K562 (cell line): ENCODE measurements at regions not wholly inside any gene's neighbourhood (a gene's known extent, or its start where the extent isn't known, plus 50 kb on each side); places are given as distances from the start of the nearest gene placed in this dataset.

ENCODE experiments used
- ATAC-seq: fragments of 200-7000 bp; cut with Tn5 transposase; 3 replicates; pipeline ENCODE4 v1.9.1; 2020; ENCODE audit warnings: moderate library complexity
- BruUV-seq: library from RNA; stranded (reverse); fragments of 400-500 nt; replicated peaks from 2 replicates; lab custom pipeline; 2021; lab: Mats Ljungman, UMichigan
- CTCF ChIA-PET: fragments of 300-600 bp; formaldehyde crosslinking; extraction: SDS; loops from one replicate; lab custom pipeline; 2021; ENCODE audit warnings: low intra/inter-chr PET ratio; lab: Yijun Ruan, JAX
- POLR2A ChIA-PET: fragments of 300-600, 350-650 bp; sonication (Branson Sonifier 250); formaldehyde crosslinking; extraction: SDS; loops from one replicate; lab custom pipeline; 2021; ENCODE audit warnings: antibody characterized with exemption, inconsistent platforms; lab: Yijun Ruan, JAX
- DNase-seq, 4 experiments: peaks; one replicate each; pipeline versions ENCODE4 v3.0.0 to v3.0.0-alpha.2; 2011 to 2018; ENCODE audit warnings: low spot score in 3 of 4, mixed read lengths in 3 of 4; ENCODE audit errors: extremely low read depth in 1 of 4
- FAIRE-seq: peaks from 2 replicates; lab custom pipeline; 2011; peaks lifted over from hg19 to GRCh38; lab: Jason Lieb, UNC
- H2AFZ ChIP-seq: 2 replicates; pipeline ENCODE4 v1.6.0; 2011; ENCODE audit warnings: low read depth, low read length, control low read depth, inconsistent platforms
- H3K27ac ChIP-seq: fragments of 200-600 bp; 3 replicates; pipeline ENCODE4 v1.8.0; 2011; ENCODE audit warnings: low read depth, mild to moderate bottlenecking, control low read depth, inconsistent platforms, low read length, moderate library complexity, mixed read lengths; ENCODE audit errors: extremely low read depth
- H3K27me3 ChIP-seq, 2 experiments: fragments of 300-600 bp in 1 of 2; 2 replicates in 1 of 2; 3 replicates in 1 of 2; pipeline versions ENCODE4 v1.6.0 to v1.8.0; 2011; ENCODE audit warnings: inconsistent platforms in 2 of 2, low read length in 2 of 2, mild to moderate bottlenecking in 1 of 2, mixed read lengths in 1 of 2, moderate library complexity in 1 of 2; ENCODE audit not compliant: control insufficient read depth in 2 of 2, insufficient read depth in 2 of 2
- H3K36me3 ChIP-seq: fragments of 300-600 bp; 3 replicates; pipeline ENCODE4 v1.8.0; 2011; ENCODE audit warnings: mild to moderate bottlenecking, low read length, inconsistent platforms; ENCODE audit not compliant: control insufficient read depth, insufficient read depth
- H3K4me1 ChIP-seq, 2 experiments: fragments of 200-600 bp in 1 of 2; replicated peaks in 1 of 2; 2 replicates in 1 of 2; 3 replicates in 1 of 2; pipeline versions ENCODE4 v1.5.1 to v1.8.0; 2011; ENCODE audit warnings: inconsistent platforms in 2 of 2, low read length in 2 of 2, mild to moderate bottlenecking in 1 of 2, mixed read lengths in 1 of 2, moderate library complexity in 1 of 2; ENCODE audit not compliant: control insufficient read depth in 2 of 2, insufficient read depth in 2 of 2
- H3K4me2 ChIP-seq: 2 replicates; pipeline ENCODE4 v1.6.1; 2011; ENCODE audit warnings: low read length, control low read depth, inconsistent platforms, mixed read lengths; ENCODE audit not compliant: insufficient read depth
- H3K4me3 ChIP-seq: fragments of 200-600 bp; sonication (generic), shearing (Covaris generic); 2 replicates; pipeline ENCODE4 v1.5.1; 2016; ENCODE audit warnings: control low read depth, inconsistent platforms
- H3K79me2 ChIP-seq: fragments of 200-600 bp; 3 replicates; pipeline ENCODE4 v1.8.0; 2011; ENCODE audit warnings: low read length, inconsistent platforms; ENCODE audit not compliant: control insufficient read depth, insufficient read depth
- H3K9ac ChIP-seq, 2 experiments: 2 replicates each; pipeline versions ENCODE4 v1.6.0 to v1.6.1; 2011; ENCODE audit warnings: low read depth in 2 of 2, low read length in 2 of 2, control low read depth in 1 of 2, inconsistent platforms in 1 of 2, mild to moderate bottlenecking in 1 of 2, mixed read lengths in 1 of 2; ENCODE audit not compliant: insufficient read depth in 1 of 2
- H3K9me1 ChIP-seq: one replicate; pipeline ENCODE4 v1.6.0; 2011; ENCODE audit warnings: inconsistent platforms, mild to moderate bottlenecking, low read length, moderate library complexity; ENCODE audit not compliant: control insufficient read depth, insufficient read depth
- H3K9me3 ChIP-seq: replicated peaks from 2 replicates; pipeline ENCODE4 v1.5.1; 2011; ENCODE audit warnings: low read depth, low read length, inconsistent platforms; ENCODE audit not compliant: control insufficient read depth, insufficient read depth
- H4K20me1 ChIP-seq: replicated peaks from 2 replicates; pipeline ENCODE4 v1.6.1; 2011; ENCODE audit warnings: low read length, inconsistent platforms, mixed read lengths; ENCODE audit not compliant: control insufficient read depth, insufficient read depth
- BACH1 ChIP-seq: fragments of 200-800 bp; sonication (Bioruptor generic); IDR thresholded peaks from 2 replicates; pipeline ENCODE4 v1.6.1; 2016; ENCODE audit warnings: missing genetic modification characterization, missing compliant biosample characterization
- BCL6 ChIP-seq: fragments of 250-450 bp; sonication (Bioruptor Pico); IDR thresholded peaks from 2 replicates; pipeline ENCODE4 v1.4.0; 2020
- CCAR2 ChIP-seq: fragments of 200-400 bp; formaldehyde crosslinking; IDR thresholded peaks from 2 replicates; pipeline ENCODE4 v1.6.1; 2017; ENCODE audit warnings: mild to moderate bottlenecking, low read depth, low read length
- IFI16 ChIP-seq: fragments of 250-450 bp; sonication (Bioruptor Pico); IDR thresholded peaks from 2 replicates; pipeline ENCODE4 v2.1.2; 2022; ENCODE audit warnings: mild to moderate bottlenecking, inconsistent platforms
- IRF2 ChIP-seq: sonication (generic); formaldehyde crosslinking; IDR thresholded peaks from 2 replicates; pipeline ENCODE4 v1.8.1; 2022; ENCODE audit warnings: mild to moderate bottlenecking, missing genetic modification reagents
- TOE1 ChIP-seq, 2 experiments: fragments of 450-650 bp in 1 of 2; sonication (generic) in 1 of 2; formaldehyde crosslinking in 1 of 2; IDR thresholded peaks; 2 replicates each; pipeline versions ENCODE4 v1.7.1 to v1.8.0; 2016 to 2022; ENCODE audit warnings: borderline replicate concordance in 2 of 2, mild to moderate bottlenecking in 2 of 2, antibody characterized with exemption in 1 of 2, inconsistent platforms in 1 of 2, low read depth in 1 of 2, missing genetic modification reagents in 1 of 2, moderate library complexity in 1 of 2
- TRIM24 ChIP-seq, 2 experiments: fragments of 450-650 bp; IDR thresholded peaks; 2 replicates each; pipeline ENCODE4 v1.6.1; 2016
- XRCC4 ChIP-seq: IDR thresholded peaks from one replicate; pipeline ENCODE4 v1.6.1; 2011; ENCODE audit not compliant: insufficient read depth, insufficient read length; ENCODE audit errors: extremely low read depth
- ZBTB17 ChIP-seq: fragments of 450-650 bp; formaldehyde crosslinking; IDR thresholded peaks from 2 replicates; pipeline ENCODE4 v1.4.0; 2020; ENCODE audit warnings: mild to moderate bottlenecking
- ZNF12 ChIP-seq: sonication (generic); formaldehyde crosslinking; IDR thresholded peaks from 2 replicates; pipeline ENCODE4 v1.4.0; 2020; ENCODE audit warnings: mild to moderate bottlenecking, missing genetic modification reagents
- ZNF140 ChIP-seq: fragments of 250-450 bp; sonication (Bioruptor Pico); IDR thresholded peaks from 2 replicates; pipeline ENCODE4 v1.8.0; 2021; ENCODE audit warnings: moderate library complexity, mild to moderate bottlenecking, inconsistent platforms
- ZNF274 ChIP-seq: IDR thresholded peaks from 2 replicates; pipeline ENCODE4 v1.6.1; 2011; ENCODE audit warnings: low read depth, mild to moderate bottlenecking, low read length, moderate library complexity, borderline replicate concordance
- ZNF696 ChIP-seq: fragments of 250-450 bp; sonication (Bioruptor Pico); conservative IDR thresholded peaks from 2 replicates; pipeline ENCODE4 v1.4.0; 2020; ENCODE audit warnings: mild to moderate bottlenecking, moderate library complexity
- WGBS: fragments of 100-300 bp; shearing (Covaris generic); methylation state at CpG from one replicate; pipeline ENCODE4 v1.1.6; 2016; ENCODE audit warnings: low coverage, mixed read lengths; ENCODE audit not compliant: insufficient coverage; ENCODE audit errors: missing lambda C conversion rate; 5-methylcytosine and 5-hydroxymethylcytosine counted together
- in situ Hi-C: fragments of 300-500 bp; cut with MboI; formaldehyde crosslinking; loops from 4 replicates; pipeline ENCODE4 v1.15.0; 2018; ENCODE audit warnings: inconsistent platforms, mixed read lengths
- intact Hi-C: fragments of 100-400 bp; cut with micrococcal nuclease; formaldehyde crosslinking; loops from 2 replicates; pipeline ENCODE4 v1.14.2; 2022
- TF ChIP-seq, protein P1 (sequence below): IDR thresholded peaks from 2 replicates; pipeline ENCODE4 v1.6.1; 2012; ENCODE audit warnings: low read depth, low read length, improper control_type of control experiment, borderline replicate concordance
- TF ChIP-seq, protein P2 (sequence below): fragments of 250-450 bp; sonication (Bioruptor Pico); IDR thresholded peaks from 2 replicates; pipeline ENCODE4 v1.9.0; 2021; ENCODE audit warnings: mild to moderate bottlenecking, inconsistent platforms
- TF ChIP-seq, protein P3 (sequence below): fragments of 450-650 bp; IDR thresholded peaks from 2 replicates; pipeline ENCODE4 v1.6.1; 2018; ENCODE audit warnings: mild to moderate bottlenecking, low read depth; ENCODE audit not compliant: partially characterized antibody
- TF ChIP-seq, protein P4 (sequence below): fragments of 450-650 bp; formaldehyde crosslinking; IDR thresholded peaks from 2 replicates; pipeline ENCODE4 v1.4.0; 2020; ENCODE audit warnings: mild to moderate bottlenecking, mixed read lengths

DNA sequence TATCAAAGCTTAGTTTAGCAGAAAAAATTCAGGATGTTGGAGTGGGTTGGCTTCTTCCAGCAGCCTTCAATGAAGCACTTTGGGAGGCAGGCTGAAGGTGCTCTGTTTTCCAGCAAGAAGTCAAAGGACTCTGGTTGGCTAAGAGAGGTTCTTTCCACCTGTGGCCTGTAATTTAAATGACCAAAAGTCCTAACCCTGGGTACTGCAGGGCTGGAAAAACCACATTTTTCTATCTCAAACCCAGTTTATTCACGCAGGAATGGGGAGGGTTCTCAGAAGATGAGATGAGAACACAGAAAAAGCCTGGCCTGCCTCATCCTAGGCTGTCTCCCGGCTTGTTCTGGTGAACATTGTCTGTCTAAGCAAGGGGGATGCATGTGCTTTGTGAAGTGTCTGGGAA lies 68.6 kb upstream of the ZFHX3 start:
- in situ Hi-C loops: no loop called here
- no peak overlapping the region for H3K4me2 ChIP-seq
- DNase-seq (no peak), FAIRE-seq (no peak), ATAC-seq (no peak)
- no peaks in the 10 kb centered on the region for H4K20me1 ChIP-seq
- H3K9me1 ChIP-seq: no peaks in the 10 kb centered on the region
- CTCF ChIA-PET: no interaction called here
- BruUV-seq: no TSS peak
- no peak overlapping the region for H3K9ac ChIP-seq
- intact Hi-C loops: no loop called here
- no peaks in the 10 kb centered on the region for H3K4me1 ChIP-seq
- H3K4me3 ChIP-seq: no peak overlapping the region
- 0% methylated on average over 2 of the region's 2 CpGs for WGBS
- H3K27me3 ChIP-seq: no peaks in the 10 kb centered on the region; a peak in 1 of 5 replicates
- H3K36me3 ChIP-seq: no peaks in the 10 kb centered on the region
- H3K27ac ChIP-seq: no peak overlapping the region
- H2AFZ ChIP-seq: no peak overlapping the region
- H3K9me3 ChIP-seq: no peaks in the 10 kb centered on the region
- H3K79me2 ChIP-seq: no peaks in the 10 kb centered on the region
- POLR2A ChIA-PET: no interaction called here
- TF ChIP-seq TOE1 (IDR thresholded peaks at IDR 0.05; ENCODE audit: borderline replicate concordance) (no peak), TOE1 (CRISPR knock-in tag; IDR thresholded peaks at IDR 0.05; ENCODE audit: borderline replicate concordance, low read depth) (no peak), ZNF274 (no peak), BCL6 (CRISPR knock-in tag) (no peak), XRCC4 (no peak), CCAR2 (no peak), ZNF12 (CRISPR knock-in tag) (no peak), IFI16 (CRISPR knock-in tag) (no peak), ZNF696 (CRISPR knock-in tag) (no peak), ZBTB17 (CRISPR knock-in tag) (no peak), TRIM24 (IDR thresholded peaks at IDR 0.05) (no peak), IRF2 (CRISPR knock-in tag) (no peak), ZNF140 (no peak), BACH1 (no peak)
- TF ChIP-seq, protein P1, sequence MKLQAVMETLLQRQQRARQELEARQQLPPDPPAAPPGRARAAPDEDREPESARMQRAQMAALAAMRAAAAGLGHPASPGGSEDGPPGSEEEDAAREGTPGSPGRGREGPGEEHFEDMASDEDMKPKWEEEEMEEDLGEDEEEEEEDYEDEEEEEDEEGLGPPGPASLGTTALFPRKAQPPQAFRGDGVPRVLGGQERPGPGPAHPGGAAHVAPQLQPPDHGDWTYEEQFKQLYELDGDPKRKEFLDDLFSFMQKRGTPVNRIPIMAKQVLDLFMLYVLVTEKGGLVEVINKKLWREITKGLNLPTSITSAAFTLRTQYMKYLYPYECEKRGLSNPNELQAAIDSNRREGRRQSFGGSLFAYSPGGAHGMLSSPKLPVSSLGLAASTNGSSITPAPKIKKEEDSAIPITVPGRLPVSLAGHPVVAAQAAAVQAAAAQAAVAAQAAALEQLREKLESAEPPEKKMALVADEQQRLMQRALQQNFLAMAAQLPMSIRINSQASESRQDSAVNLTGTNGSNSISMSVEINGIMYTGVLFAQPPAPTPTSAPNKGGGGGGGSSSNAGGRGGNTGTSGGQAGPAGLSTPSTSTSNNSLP: no peak
- TF ChIP-seq, protein P2, sequence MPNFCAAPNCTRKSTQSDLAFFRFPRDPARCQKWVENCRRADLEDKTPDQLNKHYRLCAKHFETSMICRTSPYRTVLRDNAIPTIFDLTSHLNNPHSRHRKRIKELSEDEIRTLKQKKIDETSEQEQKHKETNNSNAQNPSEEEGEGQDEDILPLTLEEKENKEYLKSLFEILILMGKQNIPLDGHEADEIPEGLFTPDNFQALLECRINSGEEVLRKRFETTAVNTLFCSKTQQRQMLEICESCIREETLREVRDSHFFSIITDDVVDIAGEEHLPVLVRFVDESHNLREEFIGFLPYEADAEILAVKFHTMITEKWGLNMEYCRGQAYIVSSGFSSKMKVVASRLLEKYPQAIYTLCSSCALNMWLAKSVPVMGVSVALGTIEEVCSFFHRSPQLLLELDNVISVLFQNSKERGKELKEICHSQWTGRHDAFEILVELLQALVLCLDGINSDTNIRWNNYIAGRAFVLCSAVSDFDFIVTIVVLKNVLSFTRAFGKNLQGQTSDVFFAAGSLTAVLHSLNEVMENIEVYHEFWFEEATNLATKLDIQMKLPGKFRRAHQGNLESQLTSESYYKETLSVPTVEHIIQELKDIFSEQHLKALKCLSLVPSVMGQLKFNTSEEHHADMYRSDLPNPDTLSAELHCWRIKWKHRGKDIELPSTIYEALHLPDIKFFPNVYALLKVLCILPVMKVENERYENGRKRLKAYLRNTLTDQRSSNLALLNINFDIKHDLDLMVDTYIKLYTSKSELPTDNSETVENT (CRISPR knock-in tag): no peak
- TF ChIP-seq, protein P3, sequence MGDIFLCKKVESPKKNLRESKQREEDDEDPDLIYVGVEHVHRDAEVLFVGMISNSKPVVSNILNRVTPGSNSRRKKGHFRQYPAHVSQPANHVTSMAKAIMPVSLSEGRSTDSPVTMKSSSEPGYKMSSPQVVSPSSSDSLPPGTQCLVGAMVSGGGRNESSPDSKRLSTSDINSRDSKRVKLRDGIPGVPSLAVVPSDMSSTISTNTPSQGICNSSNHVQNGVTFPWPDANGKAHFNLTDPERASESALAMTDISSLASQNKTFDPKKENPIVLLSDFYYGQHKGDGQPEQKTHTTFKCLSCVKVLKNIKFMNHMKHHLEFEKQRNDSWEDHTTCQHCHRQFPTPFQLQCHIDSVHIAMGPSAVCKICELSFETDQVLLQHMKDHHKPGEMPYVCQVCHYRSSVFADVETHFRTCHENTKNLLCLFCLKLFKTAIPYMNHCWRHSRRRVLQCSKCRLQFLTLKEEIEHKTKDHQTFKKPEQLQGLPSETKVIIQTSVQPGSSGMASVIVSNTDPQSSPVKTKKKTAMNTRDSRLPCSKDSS: no peak
- TF ChIP-seq, protein P4, sequence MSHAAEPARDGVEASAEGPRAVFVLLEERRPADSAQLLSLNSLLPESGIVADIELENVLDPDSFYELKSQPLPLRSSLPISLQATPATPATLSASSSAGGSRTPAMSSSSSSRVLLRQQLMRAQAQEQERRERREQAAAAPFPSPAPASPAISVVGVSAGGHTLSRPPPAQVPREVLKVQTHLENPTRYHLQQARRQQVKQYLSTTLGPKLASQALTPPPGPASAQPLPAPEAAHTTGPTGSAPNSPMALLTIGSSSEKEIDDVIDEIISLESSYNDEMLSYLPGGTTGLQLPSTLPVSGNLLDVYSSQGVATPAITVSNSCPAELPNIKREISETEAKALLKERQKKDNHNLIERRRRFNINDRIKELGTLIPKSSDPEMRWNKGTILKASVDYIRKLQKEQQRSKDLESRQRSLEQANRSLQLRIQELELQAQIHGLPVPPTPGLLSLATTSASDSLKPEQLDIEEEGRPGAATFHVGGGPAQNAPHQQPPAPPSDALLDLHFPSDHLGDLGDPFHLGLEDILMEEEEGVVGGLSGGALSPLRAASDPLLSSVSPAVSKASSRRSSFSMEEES (CRISPR knock-in tag): no peak
